HEK293T (cell line): ENCODE measurements at regions not wholly inside any gene's neighbourhood (a gene's known extent, or its start where the extent isn't known, plus 50 kb on each side); places are given as distances from the start of the nearest gene placed in this dataset.

ENCODE experiments used
- BHLHE40 ChIP-seq: fragments of 450-650 bp; IDR thresholded peaks from 2 replicates; pipeline ENCODE4 v1.6.1; 2016; ENCODE audit warnings: mild to moderate bottlenecking, moderate library complexity, borderline replicate concordance
- CTBP1 ChIP-seq: fragments of 450-650 bp; IDR thresholded peaks from 2 replicates; pipeline ENCODE4 v1.6.1; 2016; ENCODE audit warnings: borderline replicate concordance
- ELF4 ChIP-seq: fragments of 450-650 bp; IDR thresholded peaks from 2 replicates; pipeline ENCODE4 v1.6.1; 2017; ENCODE audit warnings: antibody characterized with exemption
- FOXA1 ChIP-seq: fragments of 450-650 bp; IDR thresholded peaks from 2 replicates; pipeline ENCODE4 v1.6.1; 2016; ENCODE audit warnings: mild to moderate bottlenecking
- FOXM1 ChIP-seq: fragments of 450-650 bp; IDR thresholded peaks from 2 replicates; pipeline ENCODE4 v1.6.1; 2017; ENCODE audit warnings: mild to moderate bottlenecking, borderline replicate concordance
- LEF1 ChIP-seq: fragments of 450-650 bp; IDR thresholded peaks from 2 replicates; pipeline ENCODE4 v1.6.1; 2017; ENCODE audit warnings: mild to moderate bottlenecking, borderline replicate concordance
- NFRKB ChIP-seq: fragments of 450-650 bp; IDR thresholded peaks from 2 replicates; pipeline ENCODE4 v1.6.1; 2016; ENCODE audit warnings: mild to moderate bottlenecking, moderate library complexity
- SP1 ChIP-seq: fragments of 450-650 bp; IDR thresholded peaks from 2 replicates; pipeline ENCODE4 v1.6.1; 2017
- ZNF384 ChIP-seq: fragments of 450-650 bp; IDR thresholded peaks from 2 replicates; pipeline ENCODE4 v1.6.1; 2016

- no peak for TF ChIP-seq ZNF384
- TF ChIP-seq BHLHE40: no peak
- TF ChIP-seq LEF1: no peak
- TF ChIP-seq NFRKB: no peak
- TF ChIP-seq CTBP1: no peak
- no peak for TF ChIP-seq FOXM1
- no peak for TF ChIP-seq FOXA1
- no peak for TF ChIP-seq SP1
- TF ChIP-seq ELF4: no peak
Observed at GRCh38 chrX:51798701-51799100, 55.5 kb downstream of the GSPT2 start.
